Head of caudate nucleus (tissue), 42 donors: ENCODE measurements at regions not wholly inside any gene's neighbourhood (a gene's known extent, or its start where the extent isn't known, plus 50 kb on each side); places are given as distances from the start of the nearest gene placed in this dataset.
"Not testable (repeated sequence)": the region's sequence is repeated elsewhere in the genome, so short reads cannot be mapped to it uniquely, and the experiment has no call there.

Experiments
- DNase-seq, 42 donors: peaks; one replicate each; pipeline versions ENCODE4 v3.0.0 to v3.0.0-alpha.2; 2020 to 2021; ENCODE audit warnings: mixed read lengths in 7 of 42
- intact Hi-C: fragments of 100-400 bp; cut with DNase I; formaldehyde crosslinking; loops from one replicate; pipeline ENCODE4 v1.15.0; 2022

GRCh38 chr11:87602776-87603175, 565.0 kb downstream of the TMEM135 start:
- intact Hi-C loops, result no loop called here
- no peak for DNase-seq

DNA sequence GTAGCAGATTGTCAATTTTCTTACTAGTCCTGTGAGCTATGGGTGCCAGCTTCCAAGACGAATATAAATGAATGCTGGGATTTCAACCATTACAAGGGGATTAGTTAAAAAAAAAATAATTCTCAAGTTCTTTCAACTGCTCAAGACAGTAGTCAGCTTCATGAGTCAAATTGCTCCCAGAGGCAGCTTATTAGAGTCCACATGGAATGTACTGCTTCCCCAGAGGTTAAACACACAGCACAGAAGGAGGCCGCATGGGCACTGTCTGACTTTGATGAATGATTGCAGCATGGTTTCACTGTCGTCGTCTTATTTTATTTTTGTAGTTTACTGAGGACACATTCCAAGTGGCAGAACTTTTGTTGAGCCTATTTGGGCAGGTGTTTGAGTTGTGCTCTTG, 563.2 kb downstream of the TMEM135 start:
- no peak for DNase-seq
- intact Hi-C loops, result no loop called here

DNA sequence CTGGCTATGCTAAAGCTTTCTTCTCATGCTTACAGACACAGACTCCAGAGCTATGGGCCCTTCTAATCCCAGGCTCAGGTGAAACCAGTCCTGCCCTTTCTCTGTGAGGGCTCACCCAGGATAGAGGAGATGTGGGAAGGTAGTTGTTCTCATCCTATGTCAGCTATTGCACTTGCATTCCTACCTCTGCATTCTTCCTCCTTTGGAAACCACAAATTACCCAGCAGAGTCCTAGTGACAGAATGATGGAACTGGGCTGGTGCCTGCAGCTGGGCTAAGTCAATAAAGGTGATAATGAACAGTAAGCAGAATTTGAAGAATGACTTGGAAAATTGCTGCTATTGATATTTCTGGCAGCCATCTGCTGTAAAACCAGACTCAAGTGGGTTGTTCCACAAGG, 560.0 kb downstream of the TMEM135 start:
- no peak for DNase-seq

GRCh38 chr11:87596176-87596575, 558.4 kb downstream of the TMEM135 start:
- DNase-seq, result no peak
- intact Hi-C loops, result no loop called here

More for the DNA sequence above, 560.0 kb downstream of the TMEM135 start:
- intact Hi-C loops, result no loop called here

- DNase-seq, result no peak
- intact Hi-C loops, result no loop called here
These were observed 551.3 kb downstream of the TMEM135 start for GRCh38 chr11:87589082-87589481.

GRCh38 chr11:87585613-87586012, 547.9 kb downstream of the TMEM135 start:
- DNase-seq, intact Hi-C loops: not testable (repeated sequence)

- DNase-seq, result no peak
- intact Hi-C loops, result no loop called here
These were observed 546.2 kb downstream of the TMEM135 start for GRCh38 chr11:87583931-87584330.

DNA sequence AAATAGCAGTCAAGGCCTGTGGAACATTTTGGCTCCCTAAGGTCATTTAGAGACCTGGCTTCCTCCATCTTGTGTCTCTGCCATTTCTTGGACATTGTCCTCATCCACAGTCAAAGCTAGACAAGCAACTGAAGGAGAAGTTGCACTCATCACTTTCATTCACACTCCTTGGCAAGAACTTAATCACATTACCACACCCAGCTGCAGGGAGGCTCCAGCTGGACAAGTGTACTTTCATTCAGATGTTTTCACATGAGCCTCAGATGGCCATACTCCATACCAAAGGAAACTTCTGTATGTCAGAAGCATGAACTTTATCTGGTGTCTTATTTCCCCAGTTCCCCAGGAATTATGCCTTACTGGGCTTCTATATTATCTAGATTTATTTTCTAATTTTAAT, 537.4 kb downstream of the TMEM135 start:
- DNase-seq, result no peak
- intact Hi-C loops, result no loop called here

GRCh38 chr11:87574193-87574592, 536.5 kb downstream of the TMEM135 start:
- intact Hi-C loops, result no loop called here
- no peak for DNase-seq

GRCh38 chr11:87573708-87574107, 536.0 kb downstream of the TMEM135 start:
- DNase-seq, result no peak
- intact Hi-C loops, result no loop called here

DNA sequence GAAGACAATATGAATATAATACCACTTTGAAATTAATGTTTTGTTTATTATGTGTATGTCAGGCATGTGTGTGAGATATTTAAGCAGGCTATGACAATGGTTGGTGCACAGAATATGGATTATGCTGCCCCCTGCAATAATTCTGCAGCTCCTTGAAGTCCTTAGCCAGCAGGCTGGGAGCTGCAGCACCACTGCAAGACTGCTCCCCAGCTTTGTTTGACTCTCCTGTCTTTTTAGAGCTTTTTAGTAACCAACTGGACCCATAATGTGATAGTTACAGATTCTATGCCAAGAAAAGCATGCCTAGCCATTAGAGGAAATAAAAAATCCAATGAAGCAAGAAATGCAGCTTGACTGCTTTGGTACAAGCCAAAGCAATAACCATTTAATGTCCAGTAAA, 535.1 kb downstream of the TMEM135 start:
- DNase-seq, result no peak
- intact Hi-C loops, result no loop called here

DNA sequence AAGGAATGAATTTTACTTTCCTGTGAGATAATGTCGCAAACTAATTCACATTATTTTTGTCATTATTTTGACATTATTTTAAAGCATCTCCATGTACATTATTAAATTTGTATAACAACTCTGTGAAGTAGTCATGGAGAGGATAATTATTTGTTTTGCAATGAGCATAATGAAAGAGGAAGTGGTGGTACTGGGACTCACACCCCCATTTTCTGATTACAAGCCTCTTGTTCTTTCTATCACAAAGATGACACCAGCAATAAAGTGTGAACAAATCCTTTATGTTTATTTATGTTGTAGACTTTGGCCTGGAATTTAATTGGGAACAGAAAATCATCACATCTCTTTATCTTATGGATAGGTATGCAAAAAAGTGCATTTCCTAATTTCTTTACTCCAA, 522.6 kb downstream of the TMEM135 start:
- no peak for DNase-seq
- intact Hi-C loops, result no loop called here

DNA sequence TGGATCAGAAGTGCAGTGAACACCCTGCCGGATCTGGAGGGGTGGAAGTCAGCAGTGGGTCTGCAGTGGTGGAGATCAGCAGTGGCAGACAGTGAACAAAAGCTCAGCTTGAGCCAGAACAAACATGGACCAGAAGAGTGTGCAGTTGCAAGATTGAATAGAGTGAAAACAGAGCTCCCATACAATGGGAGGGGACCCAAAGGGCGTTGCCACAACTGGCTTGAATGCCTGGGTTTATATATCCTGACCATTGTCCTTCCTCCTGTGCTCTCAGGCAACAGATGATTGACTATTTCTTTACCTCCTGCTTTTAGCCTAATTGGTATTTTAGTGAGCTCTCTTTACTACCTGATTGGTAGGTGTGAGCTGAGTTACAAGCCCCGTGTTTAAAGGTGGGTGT, 522.1 kb downstream of the TMEM135 start:
- intact Hi-C loops, DNase-seq: not testable (repeated sequence)

DNA sequence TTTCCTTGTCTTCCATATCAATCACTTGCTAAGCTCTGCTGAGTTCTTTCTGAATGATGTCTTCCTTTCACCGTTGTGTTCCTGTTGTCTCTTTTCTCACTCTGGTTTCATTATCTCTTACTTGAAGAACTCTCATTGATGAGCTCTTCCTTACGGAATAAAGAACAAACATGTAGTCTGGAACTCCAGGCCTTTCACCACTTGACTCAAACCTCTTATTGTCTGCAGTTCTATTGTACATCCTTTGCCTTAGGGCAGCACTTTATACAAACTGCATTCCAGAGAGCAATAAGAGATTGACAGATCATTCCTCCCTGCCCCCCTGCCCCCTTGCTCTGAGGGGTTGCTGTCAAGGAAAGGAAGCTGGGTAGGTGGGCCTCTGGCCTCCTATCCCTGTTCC, 517.4 kb downstream of the TMEM135 start:
- DNase-seq, result no peak
- intact Hi-C loops, result no loop called here

DNA sequence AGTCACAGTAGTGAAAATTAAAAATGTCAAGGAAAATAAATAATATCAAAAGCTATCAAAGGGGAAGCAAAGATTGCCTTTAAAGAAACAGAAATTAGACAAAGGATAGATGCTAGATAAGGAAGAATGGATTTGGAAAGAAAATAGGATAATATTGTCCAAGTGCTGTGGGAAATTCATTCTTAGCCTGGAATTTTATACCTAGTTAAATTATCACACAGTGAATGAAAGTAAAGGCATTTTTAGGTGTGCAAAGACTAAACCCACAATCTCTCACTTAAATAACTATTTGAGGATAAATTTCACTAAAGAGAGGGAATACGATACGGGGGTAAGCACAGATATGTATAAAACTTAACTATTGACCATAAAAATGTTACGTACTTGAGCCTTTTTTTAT, 511.1 kb downstream of the TMEM135 start:
- DNase-seq, result no peak
- intact Hi-C loops, result no loop called here

- no peak for DNase-seq
- intact Hi-C loops, result no loop called here
These were observed 508.1 kb downstream of the TMEM135 start for GRCh38 chr11:87545858-87546257.

- intact Hi-C loops, result no loop called here
- no peak for DNase-seq
These were observed 501.9 kb downstream of the TMEM135 start for GRCh38 chr11:87539596-87539995.

DNA sequence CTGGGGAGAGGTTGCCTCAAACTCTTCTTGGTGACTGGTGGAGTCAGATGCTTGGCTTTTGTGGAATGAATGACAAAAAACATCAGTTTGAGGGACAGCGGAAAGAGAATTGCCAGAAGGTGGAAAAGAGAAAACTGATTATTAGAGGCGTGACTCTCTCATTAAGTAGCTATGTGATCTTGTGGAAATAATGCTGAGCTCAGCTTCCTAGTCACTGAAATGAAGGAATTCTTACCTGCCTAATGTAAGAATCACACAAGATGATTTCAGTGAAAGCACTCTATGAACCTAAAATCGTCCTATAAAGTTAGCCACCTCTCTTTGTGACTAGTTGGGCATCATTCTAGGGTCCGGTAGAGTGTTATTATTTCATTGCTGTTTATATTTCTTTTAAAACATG, 498.8 kb downstream of the TMEM135 start:
- intact Hi-C loops, result no loop called here
- DNase-seq, result no peak

- DNase-seq, result no peak
- intact Hi-C loops, result no loop called here
These were observed 498.3 kb downstream of the TMEM135 start for GRCh38 chr11:87536016-87536415.

DNA sequence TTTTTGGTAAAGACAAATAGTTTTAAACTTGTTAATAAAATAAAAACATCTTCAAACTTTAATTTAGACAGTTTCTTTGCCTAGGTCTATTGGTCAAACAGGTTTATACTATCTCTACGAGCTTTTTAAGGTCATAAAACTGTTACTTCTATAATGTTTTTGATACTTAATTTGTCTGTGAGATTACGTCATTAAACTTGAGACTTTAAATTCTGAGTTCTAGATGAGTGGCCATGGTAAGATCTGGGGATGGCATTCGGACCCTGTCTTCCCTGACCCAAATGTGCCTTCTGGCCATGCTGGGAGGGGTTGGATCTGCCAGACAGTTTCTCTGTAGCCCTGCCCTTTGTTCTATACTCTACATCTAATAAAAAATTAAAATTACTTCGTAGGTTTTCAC, 497.8 kb downstream of the TMEM135 start:
- intact Hi-C loops, result no loop called here
- DNase-seq, result no peak

DNA sequence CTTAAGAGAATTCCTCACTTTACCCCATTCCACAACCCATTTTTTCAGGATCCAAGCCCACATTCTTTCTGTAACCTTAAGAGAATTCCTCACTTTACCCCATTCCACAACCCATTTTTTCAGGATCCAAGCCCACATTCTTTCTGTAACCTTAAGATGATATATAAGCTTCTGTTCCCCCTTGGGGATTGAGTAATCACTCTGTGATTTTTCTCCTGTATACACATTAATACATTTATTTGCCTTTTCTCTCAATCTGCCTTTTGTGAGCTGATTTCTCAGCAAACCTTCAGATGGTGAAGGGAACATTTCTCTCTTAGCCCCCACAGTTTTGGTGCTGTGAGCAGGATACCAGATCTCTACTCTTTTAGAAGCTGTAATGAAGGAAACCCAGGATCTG, 494.1 kb downstream of the TMEM135 start:
- intact Hi-C loops, DNase-seq: not testable (repeated sequence)

- no peak for DNase-seq
- intact Hi-C loops, result no loop called here
These were observed 491.8 kb downstream of the TMEM135 start for GRCh38 chr11:87529486-87529885.
